CD14-positive monocyte (primary cell): ENCODE measurements at regions not wholly inside any gene's neighbourhood (a gene's known extent, or its start where the extent isn't known, plus 50 kb on each side); places are given as distances from the start of the nearest gene placed in this dataset.

Source experiments
- DNase-seq, 3 donors: peaks; one replicate each; pipeline ENCODE4 v3.0.0-alpha.2; 2011 to 2022
- H2AFZ ChIP-seq: 2 replicates; pipeline ENCODE4 v1.6.0; 2012; ENCODE audit warnings: mild to moderate bottlenecking, low read depth, low read length, inconsistent platforms; ENCODE audit not compliant: insufficient read depth, poor library complexity, severe bottlenecking
- H3K27ac ChIP-seq, 2 donors: 1 replicate in 1 of 2; 2 replicates in 1 of 2; pipeline ENCODE4 v1.5.1; 2012 to 2013; ENCODE audit warnings: low read length in 2 of 2, control low read depth in 1 of 2, inconsistent platforms in 1 of 2, low read depth in 1 of 2, mild to moderate bottlenecking in 1 of 2
- H3K27me3 ChIP-seq, 2 donors: one replicate each; pipeline versions ENCODE4 v1.6.0 to v1.6.1; 2011 to 2013; ENCODE audit warnings: low read length in 2 of 2; ENCODE audit not compliant: control insufficient read depth in 2 of 2, insufficient read depth in 2 of 2
- H3K36me3 ChIP-seq, 2 donors: replicated peaks in 1 of 2; 1 replicate in 1 of 2; 2 replicates in 1 of 2; pipeline versions ENCODE4 v1.5.1 to v1.6.1; 2012 to 2013; ENCODE audit warnings: low read length in 2 of 2, control low read depth in 1 of 2, inconsistent platforms in 1 of 2, mild to moderate bottlenecking in 1 of 2; ENCODE audit not compliant: insufficient read depth in 2 of 2, control insufficient read depth in 1 of 2
- H3K4me1 ChIP-seq, 2 donors: 1 replicate in 1 of 2; 2 replicates in 1 of 2; pipeline versions ENCODE4 v1.5.1 to v1.6.1; 2012 to 2013; ENCODE audit warnings: low read length in 2 of 2, control low read depth in 1 of 2, inconsistent platforms in 1 of 2, mild to moderate bottlenecking in 1 of 2, moderate library complexity in 1 of 2; ENCODE audit not compliant: insufficient read depth in 2 of 2, control insufficient read depth in 1 of 2
- H3K4me2 ChIP-seq: replicated peaks from 2 replicates; pipeline ENCODE3; 2012; ENCODE audit warnings: low read length, moderate library complexity, mild to moderate bottlenecking; ENCODE audit not compliant: poor library complexity, severe bottlenecking; ENCODE audit errors: extremely low read depth
- H3K4me3 ChIP-seq, 3 experiments: fragments of 200-600 bp in 1 of 3; sonication (generic) in 1 of 3; replicated peaks in 1 of 3; 1 replicate in 2 of 3; 2 replicates in 1 of 3; pipeline ENCODE4 v1.5.1; 2011 to 2013; ENCODE audit warnings: low read length in 3 of 3, mild to moderate bottlenecking in 3 of 3, control low read depth in 2 of 3, low read depth in 2 of 3, inconsistent platforms in 1 of 3, moderate library complexity in 1 of 3
- H3K79me2 ChIP-seq: 2 replicates; pipeline ENCODE4 v1.6.0; 2012; ENCODE audit warnings: mild to moderate bottlenecking, control low read depth, inconsistent platforms, low read length, moderate library complexity; ENCODE audit not compliant: insufficient read depth
- H3K9ac ChIP-seq: 2 replicates; pipeline ENCODE4 v1.6.0; 2017; ENCODE audit warnings: low read length, mild to moderate bottlenecking; ENCODE audit not compliant: insufficient read depth, poor library complexity, severe bottlenecking
- H3K9me3 ChIP-seq, 2 donors: replicated peaks in 1 of 2; 1 replicate in 1 of 2; 2 replicates in 1 of 2; pipeline versions ENCODE4 v1.5.1 to v1.6.1; 2012 to 2013; ENCODE audit warnings: low read length in 2 of 2, control low read depth in 1 of 2; ENCODE audit not compliant: control insufficient read depth in 1 of 2, insufficient read depth in 1 of 2
- H4K20me1 ChIP-seq: 2 replicates; pipeline ENCODE4 v1.6.0; 2012; ENCODE audit warnings: mild to moderate bottlenecking, low read length, control low read depth, moderate library complexity; ENCODE audit not compliant: insufficient read depth
- H3K27ac Mint-ChIP-seq, 7 donors: one replicate each; pipeline ENCODE4 v1.8.0; 2020; ENCODE audit warnings: mild to moderate bottlenecking in 7 of 7, mixed read lengths in 7 of 7, moderate library complexity in 6 of 7, inconsistent platforms in 2 of 7
- H3K27me3 Mint-ChIP-seq, 3 donors: one replicate each; pipeline ENCODE4 v1.8.0; 2021 to 2022; ENCODE audit warnings: low read depth in 3 of 3, mild to moderate bottlenecking in 3 of 3, mixed read lengths in 3 of 3, moderate library complexity in 3 of 3, inconsistent platforms in 1 of 3
- H3K36me3 Mint-ChIP-seq, 2 donors: one replicate each; pipeline ENCODE4 v1.8.0; 2020; ENCODE audit warnings: mixed read lengths in 2 of 2, inconsistent platforms in 1 of 2, mild to moderate bottlenecking in 1 of 2
- H3K4me1 Mint-ChIP-seq: one replicate; pipeline ENCODE4 v1.8.0; 2020; ENCODE audit warnings: mild to moderate bottlenecking, mixed read lengths
- H3K4me3 Mint-ChIP-seq, 2 donors: one replicate each; pipeline ENCODE4 v1.8.0; 2020; ENCODE audit warnings: mild to moderate bottlenecking in 2 of 2, mixed read lengths in 2 of 2, moderate library complexity in 1 of 2
- H3K9me3 Mint-ChIP-seq, 7 donors: one replicate each; pipeline ENCODE4 v1.8.0; 2020 to 2022; ENCODE audit warnings: mixed read lengths in 7 of 7, mild to moderate bottlenecking in 6 of 7, moderate library complexity in 6 of 7, inconsistent platforms in 2 of 7
- CTCF ChIP-seq: fragments of 200-600 bp; IDR thresholded peaks from one replicate; pipeline ENCODE4 v1.8.0; 2022; ENCODE audit warnings: antibody characterized with exemption, mild to moderate bottlenecking
- WGBS: methylation state at CpG from one replicate; pipeline ENCODE4 v1.1.5; 2013; ENCODE audit warnings: missing lambda C conversion rate; ENCODE audit not compliant: insufficient coverage; 5-methylcytosine and 5-hydroxymethylcytosine counted together
- intact Hi-C, 2 donors: fragments of 100-400 bp; cut with micrococcal nuclease; formaldehyde crosslinking; loops; one replicate each; pipeline versions ENCODE4 v1.15.0 to v1.15.1; 2023

- no peak overlapping the region for H3K9ac ChIP-seq
- intact Hi-C loops = no loop called here
- no peak for DNase-seq
- TF ChIP-seq CTCF = no peak
- no peaks in the 10 kb centered on the region for H3K36me3 ChIP-seq
- no peaks in the 10 kb centered on the region for H3K79me2 ChIP-seq
- Mint-ChIP-seq H3K36me3 (no peaks in the 10 kb centered on the region), H3K27me3 (peaks cover 0 to 2% (median 0%) of the 10 kb centered on the region in 3 donors), H3K27ac (no peak overlapping the region), H3K4me1 (no peaks in the 10 kb centered on the region), H3K9me3 (peaks cover 0 to 17% (median 3%) of the 10 kb centered on the region in 7 donors), H3K4me3 (no peak overlapping the region)
- no CpG with 5 or more reads among the region's 3 CpGs for whole genome bisulfite sequencing
- no peaks in the 10 kb centered on the region for H3K27me3 ChIP-seq
- H3K9me3 ChIP-seq = peaks cover 9% of the 10 kb centered on the region in 2 donors
- no peak overlapping the region for H3K4me3 ChIP-seq
- H3K27ac ChIP-seq = no peak overlapping the region
- no peak overlapping the region for H3K4me2 ChIP-seq
- H4K20me1 ChIP-seq = no peaks in the 10 kb centered on the region
- no peak overlapping the region for H2AFZ ChIP-seq
- H3K4me1 ChIP-seq = no peaks in the 10 kb centered on the region
Measured at GRCh38 chr2:146128216-146128615, 1608.3 kb upstream of the ZEB2 start.

GRCh38 chr2:146125551-146125950 is 1605.6 kb upstream of the ZEB2 start:
- no peak overlapping the region for H2AFZ ChIP-seq
- H3K9me3 ChIP-seq = peaks cover 4 to 5% of the 10 kb centered on the region in 2 donors
- H3K4me3 Mint-ChIP-seq = no peak overlapping the region
- H3K27me3 ChIP-seq = no peaks in the 10 kb centered on the region
- no peaks in the 10 kb centered on the region for H3K4me1 Mint-ChIP-seq
- intact Hi-C loops = no loop called here
- no peak overlapping the region for H3K27ac ChIP-seq
- no peaks in the 10 kb centered on the region for H3K36me3 Mint-ChIP-seq
- no peak overlapping the region for H3K4me3 ChIP-seq
- H3K4me1 ChIP-seq = no peaks in the 10 kb centered on the region
- H3K9me3 Mint-ChIP-seq = peaks cover 0 to 9% (median 3%) of the 10 kb centered on the region in 7 donors
- no peaks in the 10 kb centered on the region for H3K27me3 Mint-ChIP-seq
- no peaks in the 10 kb centered on the region for H3K36me3 ChIP-seq
- H3K4me2 ChIP-seq = no peak overlapping the region
- DNase-seq = no peak
- no peak for TF ChIP-seq CTCF
- no peaks in the 10 kb centered on the region for H4K20me1 ChIP-seq
- H3K27ac Mint-ChIP-seq = no peak overlapping the region
- no peak overlapping the region for H3K9ac ChIP-seq
- no peaks in the 10 kb centered on the region for H3K79me2 ChIP-seq
